WTC11 (cell line): ENCODE measurements at regions not wholly inside any gene's neighbourhood (a gene's known extent, or its start where the extent isn't known, plus 50 kb on each side); places are given as distances from the start of the nearest gene placed in this dataset.

Experiments used
- ATAC-seq: fragments of 200-7000 bp; cut with Tn5 transposase; 2 replicates; pipeline ENCODE4 v1.10.0; 2021; ENCODE audit warnings: mild to moderate bottlenecking, moderate library complexity
- CTCF ChIA-PET: fragments of 300-600 bp; sonication (Branson Sonifier 250); formaldehyde crosslinking; loops from one replicate; lab custom pipeline; 2021; ENCODE audit warnings: antibody characterized with exemption; lab: Charles Lee
- POLR2A ChIA-PET: fragments of 350-600 bp; sonication (Branson Sonifier 250); formaldehyde crosslinking; loops from one replicate; lab custom pipeline; 2021; ENCODE audit warnings: antibody characterized with exemption; lab: Charles Lee
- DNase-seq: peaks from one replicate; pipeline ENCODE4 v3.0.0; 2021; ENCODE audit warnings: low spot score
- H3K27ac Mint-ChIP-seq: 2 replicates; pipeline ENCODE4 v1.8.0; 2021; ENCODE audit warnings: mixed read lengths
- H3K27me3 Mint-ChIP-seq: 2 replicates; pipeline ENCODE4 v1.8.0; 2021; ENCODE audit warnings: low read depth, mild to moderate bottlenecking, moderate library complexity, mixed read lengths
- H3K36me3 Mint-ChIP-seq: 2 replicates; pipeline ENCODE4 v1.8.0; 2021; ENCODE audit warnings: mixed read lengths
- H3K4me1 Mint-ChIP-seq: 2 replicates; pipeline ENCODE4 v1.8.0; 2022; ENCODE audit warnings: mixed read lengths
- H3K4me3 Mint-ChIP-seq: 2 replicates; pipeline ENCODE4 v1.8.0; 2021; ENCODE audit warnings: mild to moderate bottlenecking, moderate library complexity, mixed read lengths
- H3K9me3 Mint-ChIP-seq: 2 replicates; pipeline ENCODE4 v1.8.0; 2021; ENCODE audit warnings: mixed read lengths
- ATF1 ChIP-seq: sonication (generic); formaldehyde crosslinking; IDR thresholded peaks from 2 replicates; pipeline ENCODE4 v1.8.1; 2023; ENCODE audit warnings: mild to moderate bottlenecking, moderate library complexity, missing genetic modification reagents
- ETV6 ChIP-seq: sonication (generic); formaldehyde crosslinking; IDR thresholded peaks from 2 replicates; pipeline ENCODE4 v1.8.1; 2022; ENCODE audit warnings: mild to moderate bottlenecking, missing genetic modification reagents
- GABPB1 ChIP-seq: sonication (generic); formaldehyde crosslinking; IDR thresholded peaks from 2 replicates; pipeline ENCODE4 v1.8.1; 2023; ENCODE audit warnings: mild to moderate bottlenecking, missing genetic modification reagents
- JAZF1 ChIP-seq: fragments of 250-450 bp; sonication (Bioruptor Pico); IDR thresholded peaks from 2 replicates; pipeline ENCODE4 v1.9.0; 2021; ENCODE audit warnings: moderate library complexity, mild to moderate bottlenecking, inconsistent platforms
- NFE2L1 ChIP-seq: sonication (generic); formaldehyde crosslinking; IDR thresholded peaks from 2 replicates; pipeline ENCODE4 v1.8.1; 2023; ENCODE audit warnings: missing genetic modification reagents
- NR2C2 ChIP-seq: sonication (generic); formaldehyde crosslinking; IDR thresholded peaks from 2 replicates; pipeline ENCODE4 v1.8.0; 2022; ENCODE audit warnings: mild to moderate bottlenecking, missing genetic modification reagents
- ZNF232 ChIP-seq: sonication (generic); formaldehyde crosslinking; IDR thresholded peaks from 2 replicates; pipeline ENCODE4 v1.8.0; 2022; ENCODE audit warnings: mild to moderate bottlenecking, missing genetic modification reagents
- ZNF671 ChIP-seq: fragments of 250-450 bp; sonication (Bioruptor Pico); IDR thresholded peaks from 2 replicates; pipeline ENCODE4 v1.8.0; 2021; ENCODE audit warnings: mild to moderate bottlenecking
- TF ChIP-seq, protein P1 (sequence below): fragments of 250-450 bp; sonication (Bioruptor Pico); IDR thresholded peaks from 2 replicates; pipeline ENCODE4 v1.9.0; 2021; ENCODE audit warnings: mild to moderate bottlenecking
- TF ChIP-seq, protein P2 (sequence below): sonication (generic); formaldehyde crosslinking; IDR thresholded peaks from 2 replicates; pipeline ENCODE4 v1.8.1; 2022; ENCODE audit warnings: mild to moderate bottlenecking, missing genetic modification reagents, moderate library complexity, borderline replicate concordance
- TF ChIP-seq, protein P3 (sequence below): fragments of 250-450 bp; sonication (Bioruptor Pico); conservative IDR thresholded peaks from 2 replicates; pipeline ENCODE4 v1.9.0; 2021; ENCODE audit warnings: mild to moderate bottlenecking
- TF ChIP-seq, protein P4 (sequence below): fragments of 200-600 bp; IDR thresholded peaks from 2 replicates; pipeline ENCODE4 v1.8.0; 2022; ENCODE audit warnings: antibody characterized with exemption
- TF ChIP-seq, protein P5 (sequence below): sonication (generic); formaldehyde crosslinking; IDR thresholded peaks from 2 replicates; pipeline ENCODE4 v1.8.1; 2023; ENCODE audit warnings: mild to moderate bottlenecking, missing genetic modification reagents, borderline replicate concordance
- TF ChIP-seq, protein P6 (sequence below): fragments of 250-450 bp; sonication (Bioruptor Pico); IDR thresholded peaks from 2 replicates; pipeline ENCODE4 v1.9.0; 2021; ENCODE audit warnings: mild to moderate bottlenecking
- TF ChIP-seq, protein P7 (sequence below): fragments of 250-450 bp; sonication (Bioruptor Pico); IDR thresholded peaks from 2 replicates; pipeline ENCODE4 v1.9.0; 2021; ENCODE audit warnings: mild to moderate bottlenecking, borderline replicate concordance
- TF ChIP-seq, protein P8 (sequence below): sonication (generic); formaldehyde crosslinking; IDR thresholded peaks from 2 replicates; pipeline ENCODE4 v1.8.0; 2022; ENCODE audit warnings: mild to moderate bottlenecking, missing genetic modification reagents

DNA sequence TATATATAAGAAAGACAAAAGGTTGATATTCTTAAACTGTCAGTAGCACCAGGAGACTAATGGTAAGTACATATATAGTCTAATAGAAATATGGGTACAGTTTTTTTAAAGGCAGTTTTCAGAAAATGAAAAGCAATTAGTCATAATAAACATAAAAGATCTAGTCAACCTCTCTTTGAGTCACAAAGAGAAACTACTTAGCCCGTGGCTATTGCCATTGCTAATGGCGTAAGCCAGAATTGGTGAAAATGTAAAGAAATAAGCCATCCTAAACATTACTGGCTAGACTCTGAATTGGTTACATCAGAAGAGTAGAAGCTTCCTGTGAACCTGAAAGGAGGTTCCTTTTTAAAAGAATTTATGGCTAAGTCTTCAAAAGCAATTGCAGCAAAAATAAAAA, 668.7 kb upstream of the CPEB2 start (continued):
- TF ChIP-seq, protein P1, sequence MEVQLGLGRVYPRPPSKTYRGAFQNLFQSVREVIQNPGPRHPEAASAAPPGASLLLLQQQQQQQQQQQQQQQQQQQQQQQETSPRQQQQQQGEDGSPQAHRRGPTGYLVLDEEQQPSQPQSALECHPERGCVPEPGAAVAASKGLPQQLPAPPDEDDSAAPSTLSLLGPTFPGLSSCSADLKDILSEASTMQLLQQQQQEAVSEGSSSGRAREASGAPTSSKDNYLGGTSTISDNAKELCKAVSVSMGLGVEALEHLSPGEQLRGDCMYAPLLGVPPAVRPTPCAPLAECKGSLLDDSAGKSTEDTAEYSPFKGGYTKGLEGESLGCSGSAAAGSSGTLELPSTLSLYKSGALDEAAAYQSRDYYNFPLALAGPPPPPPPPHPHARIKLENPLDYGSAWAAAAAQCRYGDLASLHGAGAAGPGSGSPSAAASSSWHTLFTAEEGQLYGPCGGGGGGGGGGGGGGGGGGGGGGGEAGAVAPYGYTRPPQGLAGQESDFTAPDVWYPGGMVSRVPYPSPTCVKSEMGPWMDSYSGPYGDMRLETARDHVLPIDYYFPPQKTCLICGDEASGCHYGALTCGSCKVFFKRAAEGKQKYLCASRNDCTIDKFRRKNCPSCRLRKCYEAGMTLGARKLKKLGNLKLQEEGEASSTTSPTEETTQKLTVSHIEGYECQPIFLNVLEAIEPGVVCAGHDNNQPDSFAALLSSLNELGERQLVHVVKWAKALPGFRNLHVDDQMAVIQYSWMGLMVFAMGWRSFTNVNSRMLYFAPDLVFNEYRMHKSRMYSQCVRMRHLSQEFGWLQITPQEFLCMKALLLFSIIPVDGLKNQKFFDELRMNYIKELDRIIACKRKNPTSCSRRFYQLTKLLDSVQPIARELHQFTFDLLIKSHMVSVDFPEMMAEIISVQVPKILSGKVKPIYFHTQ (CRISPR knock-in tag) = no peak
- TF ChIP-seq ETV6 (CRISPR knock-in tag) = no peak
- TF ChIP-seq, protein P2, sequence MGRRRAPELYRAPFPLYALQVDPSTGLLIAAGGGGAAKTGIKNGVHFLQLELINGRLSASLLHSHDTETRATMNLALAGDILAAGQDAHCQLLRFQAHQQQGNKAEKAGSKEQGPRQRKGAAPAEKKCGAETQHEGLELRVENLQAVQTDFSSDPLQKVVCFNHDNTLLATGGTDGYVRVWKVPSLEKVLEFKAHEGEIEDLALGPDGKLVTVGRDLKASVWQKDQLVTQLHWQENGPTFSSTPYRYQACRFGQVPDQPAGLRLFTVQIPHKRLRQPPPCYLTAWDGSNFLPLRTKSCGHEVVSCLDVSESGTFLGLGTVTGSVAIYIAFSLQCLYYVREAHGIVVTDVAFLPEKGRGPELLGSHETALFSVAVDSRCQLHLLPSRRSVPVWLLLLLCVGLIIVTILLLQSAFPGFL (CRISPR knock-in tag) = no peak
- TF ChIP-seq, protein P3, sequence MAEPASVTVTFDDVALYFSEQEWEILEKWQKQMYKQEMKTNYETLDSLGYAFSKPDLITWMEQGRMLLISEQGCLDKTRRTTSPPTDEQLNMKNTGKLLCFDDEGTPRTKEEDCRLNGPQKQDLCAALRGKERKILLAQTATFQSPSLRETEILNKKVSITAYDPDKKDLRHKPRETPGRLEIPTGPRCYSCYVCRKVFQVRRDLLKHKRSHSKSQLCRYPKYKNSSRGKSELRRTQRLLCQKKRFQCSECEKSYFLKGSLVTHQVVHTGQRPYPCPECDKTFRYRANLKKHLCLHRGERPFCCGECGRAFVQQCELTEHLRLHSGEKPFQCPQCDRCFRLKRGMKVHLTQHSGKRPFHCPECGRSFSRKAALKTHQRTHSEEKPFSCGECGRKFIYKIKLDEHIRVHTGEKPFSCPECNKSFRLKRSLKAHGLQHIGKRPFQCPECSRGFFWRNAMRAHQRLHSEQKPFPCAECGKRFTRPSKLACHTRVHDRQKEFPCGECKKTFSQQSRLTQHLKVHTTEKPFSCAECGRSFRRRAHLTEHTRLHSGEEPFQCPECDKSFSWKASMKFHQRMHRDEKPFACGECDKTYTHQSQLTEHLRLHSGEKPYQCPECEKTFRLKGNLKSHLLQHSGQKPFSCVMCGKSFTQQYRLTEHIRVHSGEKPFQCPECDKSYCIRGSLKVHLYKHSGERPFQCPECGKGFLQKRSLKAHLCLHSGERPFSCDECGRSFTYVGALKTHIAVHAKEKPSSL (CRISPR knock-in tag) = no peak
- TF ChIP-seq, protein P4, sequence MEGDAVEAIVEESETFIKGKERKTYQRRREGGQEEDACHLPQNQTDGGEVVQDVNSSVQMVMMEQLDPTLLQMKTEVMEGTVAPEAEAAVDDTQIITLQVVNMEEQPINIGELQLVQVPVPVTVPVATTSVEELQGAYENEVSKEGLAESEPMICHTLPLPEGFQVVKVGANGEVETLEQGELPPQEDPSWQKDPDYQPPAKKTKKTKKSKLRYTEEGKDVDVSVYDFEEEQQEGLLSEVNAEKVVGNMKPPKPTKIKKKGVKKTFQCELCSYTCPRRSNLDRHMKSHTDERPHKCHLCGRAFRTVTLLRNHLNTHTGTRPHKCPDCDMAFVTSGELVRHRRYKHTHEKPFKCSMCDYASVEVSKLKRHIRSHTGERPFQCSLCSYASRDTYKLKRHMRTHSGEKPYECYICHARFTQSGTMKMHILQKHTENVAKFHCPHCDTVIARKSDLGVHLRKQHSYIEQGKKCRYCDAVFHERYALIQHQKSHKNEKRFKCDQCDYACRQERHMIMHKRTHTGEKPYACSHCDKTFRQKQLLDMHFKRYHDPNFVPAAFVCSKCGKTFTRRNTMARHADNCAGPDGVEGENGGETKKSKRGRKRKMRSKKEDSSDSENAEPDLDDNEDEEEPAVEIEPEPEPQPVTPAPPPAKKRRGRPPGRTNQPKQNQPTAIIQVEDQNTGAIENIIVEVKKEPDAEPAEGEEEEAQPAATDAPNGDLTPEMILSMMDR = no peak

DNA sequence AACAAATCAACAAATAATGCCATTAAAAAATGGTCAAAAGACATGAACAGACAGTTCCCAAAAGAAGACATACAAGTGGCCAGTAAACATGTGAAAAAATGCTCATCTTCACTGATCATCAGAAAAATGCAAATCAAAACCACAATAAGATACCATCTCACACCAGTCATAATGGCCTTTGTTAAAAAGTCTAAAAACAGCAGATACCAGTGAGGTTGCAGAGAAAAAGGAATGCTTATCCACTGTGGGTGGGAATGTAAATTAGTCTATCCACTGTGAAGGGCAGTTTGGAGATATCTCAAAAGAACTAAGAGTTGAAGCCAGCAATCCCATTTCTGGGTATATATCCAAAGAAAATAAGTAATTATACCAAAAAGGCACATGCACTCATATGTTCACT, 668.1 kb upstream of the CPEB2 start:
- no peak for ATAC-seq
- peaks cover 9% of the 10 kb centered on the region for H3K9me3 Mint-ChIP-seq
- ChIA-PET POLR2A (no interaction called here), CTCF (no interaction called here)
- H3K4me3 Mint-ChIP-seq = no peak overlapping the region
- no peak overlapping the region for H3K27ac Mint-ChIP-seq
- H3K4me1 Mint-ChIP-seq = peaks cover 5% of the 10 kb centered on the region
- DNase-seq = no peak
- no peaks in the 10 kb centered on the region for H3K36me3 Mint-ChIP-seq
- H3K27me3 Mint-ChIP-seq = no peaks in the 10 kb centered on the region
- TF ChIP-seq NFE2L1 (CRISPR knock-in tag) (no peak), ATF1 (no peak), JAZF1 (CRISPR knock-in tag) (no peak), ZNF232 (CRISPR knock-in tag) (no peak), GABPB1 (CRISPR knock-in tag) (no peak), ZNF671 (no peak), NR2C2 (CRISPR knock-in tag) (no peak)
- TF ChIP-seq, protein P5, sequence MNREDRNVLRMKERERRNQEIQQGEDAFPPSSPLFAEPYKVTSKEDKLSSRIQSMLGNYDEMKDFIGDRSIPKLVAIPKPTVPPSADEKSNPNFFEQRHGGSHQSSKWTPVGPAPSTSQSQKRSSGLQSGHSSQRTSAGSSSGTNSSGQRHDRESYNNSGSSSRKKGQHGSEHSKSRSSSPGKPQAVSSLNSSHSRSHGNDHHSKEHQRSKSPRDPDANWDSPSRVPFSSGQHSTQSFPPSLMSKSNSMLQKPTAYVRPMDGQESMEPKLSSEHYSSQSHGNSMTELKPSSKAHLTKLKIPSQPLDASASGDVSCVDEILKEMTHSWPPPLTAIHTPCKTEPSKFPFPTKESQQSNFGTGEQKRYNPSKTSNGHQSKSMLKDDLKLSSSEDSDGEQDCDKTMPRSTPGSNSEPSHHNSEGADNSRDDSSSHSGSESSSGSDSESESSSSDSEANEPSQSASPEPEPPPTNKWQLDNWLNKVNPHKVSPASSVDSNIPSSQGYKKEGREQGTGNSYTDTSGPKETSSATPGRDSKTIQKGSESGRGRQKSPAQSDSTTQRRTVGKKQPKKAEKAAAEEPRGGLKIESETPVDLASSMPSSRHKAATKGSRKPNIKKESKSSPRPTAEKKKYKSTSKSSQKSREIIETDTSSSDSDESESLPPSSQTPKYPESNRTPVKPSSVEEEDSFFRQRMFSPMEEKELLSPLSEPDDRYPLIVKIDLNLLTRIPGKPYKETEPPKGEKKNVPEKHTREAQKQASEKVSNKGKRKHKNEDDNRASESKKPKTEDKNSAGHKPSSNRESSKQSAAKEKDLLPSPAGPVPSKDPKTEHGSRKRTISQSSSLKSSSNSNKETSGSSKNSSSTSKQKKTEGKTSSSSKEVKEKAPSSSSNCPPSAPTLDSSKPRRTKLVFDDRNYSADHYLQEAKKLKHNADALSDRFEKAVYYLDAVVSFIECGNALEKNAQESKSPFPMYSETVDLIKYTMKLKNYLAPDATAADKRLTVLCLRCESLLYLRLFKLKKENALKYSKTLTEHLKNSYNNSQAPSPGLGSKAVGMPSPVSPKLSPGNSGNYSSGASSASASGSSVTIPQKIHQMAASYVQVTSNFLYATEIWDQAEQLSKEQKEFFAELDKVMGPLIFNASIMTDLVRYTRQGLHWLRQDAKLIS = no peak
- TF ChIP-seq, protein P6, sequence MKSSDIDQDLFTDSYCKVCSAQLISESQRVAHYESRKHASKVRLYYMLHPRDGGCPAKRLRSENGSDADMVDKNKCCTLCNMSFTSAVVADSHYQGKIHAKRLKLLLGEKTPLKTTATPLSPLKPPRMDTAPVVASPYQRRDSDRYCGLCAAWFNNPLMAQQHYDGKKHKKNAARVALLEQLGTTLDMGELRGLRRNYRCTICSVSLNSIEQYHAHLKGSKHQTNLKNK (CRISPR knock-in tag) = no peak
- TF ChIP-seq, protein P7, sequence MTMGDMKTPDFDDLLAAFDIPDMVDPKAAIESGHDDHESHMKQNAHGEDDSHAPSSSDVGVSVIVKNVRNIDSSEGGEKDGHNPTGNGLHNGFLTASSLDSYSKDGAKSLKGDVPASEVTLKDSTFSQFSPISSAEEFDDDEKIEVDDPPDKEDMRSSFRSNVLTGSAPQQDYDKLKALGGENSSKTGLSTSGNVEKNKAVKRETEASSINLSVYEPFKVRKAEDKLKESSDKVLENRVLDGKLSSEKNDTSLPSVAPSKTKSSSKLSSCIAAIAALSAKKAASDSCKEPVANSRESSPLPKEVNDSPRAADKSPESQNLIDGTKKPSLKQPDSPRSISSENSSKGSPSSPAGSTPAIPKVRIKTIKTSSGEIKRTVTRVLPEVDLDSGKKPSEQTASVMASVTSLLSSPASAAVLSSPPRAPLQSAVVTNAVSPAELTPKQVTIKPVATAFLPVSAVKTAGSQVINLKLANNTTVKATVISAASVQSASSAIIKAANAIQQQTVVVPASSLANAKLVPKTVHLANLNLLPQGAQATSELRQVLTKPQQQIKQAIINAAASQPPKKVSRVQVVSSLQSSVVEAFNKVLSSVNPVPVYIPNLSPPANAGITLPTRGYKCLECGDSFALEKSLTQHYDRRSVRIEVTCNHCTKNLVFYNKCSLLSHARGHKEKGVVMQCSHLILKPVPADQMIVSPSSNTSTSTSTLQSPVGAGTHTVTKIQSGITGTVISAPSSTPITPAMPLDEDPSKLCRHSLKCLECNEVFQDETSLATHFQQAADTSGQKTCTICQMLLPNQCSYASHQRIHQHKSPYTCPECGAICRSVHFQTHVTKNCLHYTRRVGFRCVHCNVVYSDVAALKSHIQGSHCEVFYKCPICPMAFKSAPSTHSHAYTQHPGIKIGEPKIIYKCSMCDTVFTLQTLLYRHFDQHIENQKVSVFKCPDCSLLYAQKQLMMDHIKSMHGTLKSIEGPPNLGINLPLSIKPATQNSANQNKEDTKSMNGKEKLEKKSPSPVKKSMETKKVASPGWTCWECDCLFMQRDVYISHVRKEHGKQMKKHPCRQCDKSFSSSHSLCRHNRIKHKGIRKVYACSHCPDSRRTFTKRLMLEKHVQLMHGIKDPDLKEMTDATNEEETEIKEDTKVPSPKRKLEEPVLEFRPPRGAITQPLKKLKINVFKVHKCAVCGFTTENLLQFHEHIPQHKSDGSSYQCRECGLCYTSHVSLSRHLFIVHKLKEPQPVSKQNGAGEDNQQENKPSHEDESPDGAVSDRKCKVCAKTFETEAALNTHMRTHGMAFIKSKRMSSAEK (CRISPR knock-in tag) = no peak
- TF ChIP-seq, protein P8, sequence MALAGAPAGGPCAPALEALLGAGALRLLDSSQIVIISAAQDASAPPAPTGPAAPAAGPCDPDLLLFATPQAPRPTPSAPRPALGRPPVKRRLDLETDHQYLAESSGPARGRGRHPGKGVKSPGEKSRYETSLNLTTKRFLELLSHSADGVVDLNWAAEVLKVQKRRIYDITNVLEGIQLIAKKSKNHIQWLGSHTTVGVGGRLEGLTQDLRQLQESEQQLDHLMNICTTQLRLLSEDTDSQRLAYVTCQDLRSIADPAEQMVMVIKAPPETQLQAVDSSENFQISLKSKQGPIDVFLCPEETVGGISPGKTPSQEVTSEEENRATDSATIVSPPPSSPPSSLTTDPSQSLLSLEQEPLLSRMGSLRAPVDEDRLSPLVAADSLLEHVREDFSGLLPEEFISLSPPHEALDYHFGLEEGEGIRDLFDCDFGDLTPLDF = no peak
- TF ChIP-seq, protein P4 = no peak
